Duodenal mucosa (tissue), 2 donors: ENCODE measurements at regions not wholly inside any gene's neighbourhood (a gene's known extent, or its start where the extent isn't known, plus 50 kb on each side); places are given as distances from the start of the nearest gene placed in this dataset.
"Not testable (repeated sequence)": the region's sequence is repeated elsewhere in the genome, so short reads cannot be mapped to it uniquely, and the experiment has no call there.

Source experiments
- H3K27ac ChIP-seq: one replicate; pipeline ENCODE4 v1.7.0; 2013; ENCODE audit warnings: low read depth, low read length
- H3K27me3 ChIP-seq, 2 donors: one replicate each; pipeline ENCODE4 v1.7.0; 2013; ENCODE audit warnings: low read length in 2 of 2, control low read depth in 1 of 2; ENCODE audit not compliant: insufficient read depth in 2 of 2, control insufficient read depth in 1 of 2
- H3K36me3 ChIP-seq, 2 donors: one replicate each; pipeline ENCODE4 v1.7.0; 2013; ENCODE audit warnings: low read length in 2 of 2, control low read depth in 1 of 2; ENCODE audit not compliant: insufficient read depth in 2 of 2, control insufficient read depth in 1 of 2
- H3K4me1 ChIP-seq, 2 donors: one replicate each; pipeline ENCODE4 v1.7.0; 2013; ENCODE audit warnings: low read length in 2 of 2, control low read depth in 1 of 2; ENCODE audit not compliant: insufficient read depth in 2 of 2, control insufficient read depth in 1 of 2
- H3K4me3 ChIP-seq, 2 donors: one replicate each; pipeline ENCODE4 v1.7.0; 2013; ENCODE audit warnings: low read length in 2 of 2, low read depth in 1 of 2
- H3K9ac ChIP-seq, 2 donors: one replicate each; pipeline ENCODE4 v1.7.0; 2013; ENCODE audit warnings: low read length in 2 of 2, low read depth in 1 of 2
- H3K9me3 ChIP-seq, 2 donors: one replicate each; pipeline ENCODE4 v1.7.0; 2013; ENCODE audit warnings: low read length in 2 of 2, control low read depth in 1 of 2; ENCODE audit not compliant: control insufficient read depth in 1 of 2

DNA sequence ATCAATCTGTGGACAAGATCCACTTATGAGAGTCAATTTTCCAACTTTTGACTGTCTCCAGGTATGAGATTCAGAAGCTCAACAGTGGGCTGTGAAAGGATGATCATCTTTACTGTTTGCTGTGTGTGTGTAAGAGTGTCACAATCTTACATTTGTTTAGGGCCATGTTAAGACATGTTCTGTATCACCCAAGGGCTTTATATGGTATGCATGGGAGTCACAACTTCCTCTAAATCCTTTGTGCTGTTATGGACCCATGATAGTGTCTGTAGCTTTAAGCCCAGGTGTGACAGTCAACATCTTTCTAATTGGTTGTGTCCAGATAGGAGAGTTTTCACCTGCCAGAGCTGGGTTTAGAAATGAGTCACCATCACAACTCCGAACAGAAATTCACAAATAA, 70.2 kb downstream of the ZNF726 start:
- not testable (repeated sequence) for H3K4me1 ChIP-seq, H3K36me3 ChIP-seq, H3K4me3 ChIP-seq, H3K9ac ChIP-seq, H3K27me3 ChIP-seq, H3K27ac ChIP-seq
- H3K9me3 ChIP-seq: peaks cover 8 to 12% of the 10 kb centered on the region in 2 donors

DNA sequence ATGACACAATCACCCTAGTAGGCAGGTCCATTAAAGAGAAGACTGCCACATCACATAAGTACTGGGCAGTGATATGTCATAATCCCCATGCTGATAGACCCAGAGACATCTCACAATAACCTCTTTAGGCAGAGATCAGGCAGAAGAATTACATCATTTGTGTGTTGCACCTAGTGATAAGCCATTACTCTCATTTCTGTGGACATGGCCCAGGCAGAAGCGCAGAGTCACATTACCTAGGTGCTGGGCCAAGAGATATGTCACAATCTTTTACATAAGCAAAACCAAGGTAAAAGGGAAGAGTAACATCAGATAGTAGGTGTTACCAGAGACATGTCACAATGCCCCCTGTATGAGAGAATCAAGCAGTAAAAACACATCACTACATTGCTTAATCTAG, 71.9 kb downstream of the ZNF726 start:
- Histone ChIP-seq H3K9me3 (peaks cover 7 to 13% of the 10 kb centered on the region in 2 donors), H3K4me1 (no peaks in the 10 kb centered on the region), H3K4me3 (no peak overlapping the region), H3K27ac (no peak overlapping the region), H3K27me3 (no peaks in the 10 kb centered on the region), H3K9ac (no peak overlapping the region), H3K36me3 (no peaks in the 10 kb centered on the region)

DNA sequence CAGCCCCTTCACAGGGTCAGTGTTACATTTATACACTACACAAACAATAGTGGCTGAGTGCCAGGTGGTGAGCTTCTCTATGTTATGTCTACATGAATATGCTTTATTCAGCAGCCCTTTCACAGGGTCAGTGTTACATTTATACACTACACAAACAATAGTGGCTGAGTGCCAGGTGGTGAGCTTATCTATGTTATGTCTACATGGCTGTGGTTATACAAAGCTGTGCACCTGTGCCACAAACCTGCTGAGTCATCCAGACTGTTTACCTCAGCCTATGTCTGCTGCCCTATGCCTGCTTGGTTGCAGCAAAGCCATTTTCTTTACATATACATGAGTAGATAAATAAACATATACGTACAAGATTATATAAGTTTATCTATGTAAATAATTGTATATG, 76.5 kb downstream of the ZNF726 start:
- H3K4me3 ChIP-seq: no peak overlapping the region
- no peaks in the 10 kb centered on the region for H3K4me1 ChIP-seq
- H3K27ac ChIP-seq: no peak overlapping the region
- H3K9ac ChIP-seq: no peak overlapping the region
- peaks cover 14 to 16% of the 10 kb centered on the region in 2 donors for H3K9me3 ChIP-seq
- no peaks in the 10 kb centered on the region for H3K36me3 ChIP-seq
- no peaks in the 10 kb centered on the region for H3K27me3 ChIP-seq

DNA sequence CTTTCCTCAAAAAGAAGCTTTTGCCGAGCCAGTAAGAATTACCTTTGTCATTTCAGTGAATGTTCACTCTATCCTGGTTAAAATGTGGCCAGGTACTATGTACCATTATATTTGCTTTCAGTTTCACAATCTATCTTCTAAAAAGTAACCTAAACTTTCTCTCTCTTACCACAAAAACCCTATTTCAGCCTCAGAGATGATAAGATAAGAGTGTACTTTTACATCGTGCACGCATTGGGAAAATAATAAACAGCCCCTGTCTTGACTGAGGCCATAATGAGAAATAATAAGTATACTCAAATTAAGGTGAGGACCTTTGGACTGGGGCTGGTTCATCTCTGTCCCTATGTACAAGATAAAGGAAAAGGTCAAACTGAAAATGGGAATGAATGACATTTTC, 77.7 kb downstream of the ZNF726 start:
- Histone ChIP-seq H3K36me3 (no peaks in the 10 kb centered on the region), H3K9me3 (peaks cover 18 to 20% of the 10 kb centered on the region in 2 donors), H3K4me3 (no peak overlapping the region), H3K4me1 (no peaks in the 10 kb centered on the region), H3K27me3 (no peaks in the 10 kb centered on the region), H3K27ac (no peak overlapping the region), H3K9ac (no peak overlapping the region)

DNA sequence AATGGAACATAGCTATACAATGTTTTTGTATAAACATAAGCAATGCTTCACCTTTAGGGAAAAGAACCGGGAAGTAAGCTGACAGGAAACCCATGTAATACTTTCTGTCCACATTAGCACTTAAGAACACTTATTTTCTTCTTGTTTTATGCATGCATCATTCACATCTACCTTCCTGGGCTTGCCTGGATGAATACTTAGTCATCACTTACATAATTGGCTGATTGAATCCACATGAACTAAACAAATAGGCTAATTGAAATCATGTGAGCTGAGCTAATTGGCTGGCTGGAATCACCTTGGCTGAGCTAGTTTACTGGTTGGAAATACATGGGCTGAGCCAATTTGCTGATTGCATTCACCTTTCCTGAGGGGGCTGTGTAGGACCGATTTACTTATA, 78.8 kb downstream of the ZNF726 start:
- H3K36me3 ChIP-seq: no peaks in the 10 kb centered on the region
- H3K27me3 ChIP-seq: no peaks in the 10 kb centered on the region
- H3K4me1 ChIP-seq: no peaks in the 10 kb centered on the region
- no peak overlapping the region for H3K9ac ChIP-seq
- H3K9me3 ChIP-seq: peaks cover 29 to 30% of the 10 kb centered on the region in 2 donors
- H3K4me3 ChIP-seq: no peak overlapping the region
- H3K27ac ChIP-seq: no peak overlapping the region

DNA sequence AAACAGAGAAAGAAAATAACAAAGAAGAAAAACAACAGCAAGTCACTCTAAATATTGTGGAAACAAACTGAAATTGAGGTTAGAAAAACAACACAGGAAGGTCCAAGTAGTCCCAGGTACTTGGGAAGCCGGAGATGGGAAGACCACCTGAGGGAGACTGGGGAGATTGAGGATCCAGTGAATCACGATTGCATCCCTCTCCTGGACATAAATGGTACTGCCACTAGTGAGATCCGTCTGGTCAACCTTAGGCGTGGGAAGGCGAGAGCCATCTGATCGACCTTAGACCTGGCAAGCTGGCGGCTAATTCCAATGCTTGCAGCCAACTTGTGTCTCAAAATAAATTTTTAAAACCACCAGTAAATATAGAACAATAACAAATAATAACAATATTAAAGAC, 81.9 kb downstream of the ZNF726 start:
- Histone ChIP-seq H3K9ac (no peak overlapping the region), H3K4me1 (no peaks in the 10 kb centered on the region), H3K27me3 (no peaks in the 10 kb centered on the region), H3K36me3 (no peaks in the 10 kb centered on the region), H3K9me3 (peaks cover 35 to 49% of the 10 kb centered on the region in 2 donors), H3K27ac (no peak overlapping the region), H3K4me3 (no peak overlapping the region)

DNA sequence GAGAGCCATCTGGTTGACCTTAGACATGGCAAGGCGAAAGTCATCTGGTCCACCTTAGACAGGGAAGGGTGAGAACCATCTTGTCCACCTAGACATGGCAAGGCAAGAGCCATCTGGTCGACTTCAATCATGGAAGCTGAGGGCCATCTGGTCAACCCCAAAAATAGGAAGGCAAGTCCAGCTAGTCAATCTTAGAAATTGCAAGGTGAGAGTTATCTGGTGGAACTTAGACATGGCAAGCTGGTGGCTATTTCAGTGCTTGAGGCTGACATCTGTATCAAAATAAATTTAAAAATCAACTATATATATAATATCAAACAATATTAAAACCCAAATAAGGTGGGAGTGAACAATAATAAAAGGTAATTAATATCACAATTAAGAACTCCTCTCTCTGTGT, 83.9 kb downstream of the ZNF726 start:
- H3K4me3 ChIP-seq: no peak overlapping the region
- no peaks in the 10 kb centered on the region for H3K27me3 ChIP-seq
- H3K36me3 ChIP-seq: no peaks in the 10 kb centered on the region
- H3K9ac ChIP-seq: no peak overlapping the region
- H3K27ac ChIP-seq: no peak overlapping the region
- H3K4me1 ChIP-seq: no peaks in the 10 kb centered on the region
- peaks cover 34 to 52% of the 10 kb centered on the region in 2 donors for H3K9me3 ChIP-seq

DNA sequence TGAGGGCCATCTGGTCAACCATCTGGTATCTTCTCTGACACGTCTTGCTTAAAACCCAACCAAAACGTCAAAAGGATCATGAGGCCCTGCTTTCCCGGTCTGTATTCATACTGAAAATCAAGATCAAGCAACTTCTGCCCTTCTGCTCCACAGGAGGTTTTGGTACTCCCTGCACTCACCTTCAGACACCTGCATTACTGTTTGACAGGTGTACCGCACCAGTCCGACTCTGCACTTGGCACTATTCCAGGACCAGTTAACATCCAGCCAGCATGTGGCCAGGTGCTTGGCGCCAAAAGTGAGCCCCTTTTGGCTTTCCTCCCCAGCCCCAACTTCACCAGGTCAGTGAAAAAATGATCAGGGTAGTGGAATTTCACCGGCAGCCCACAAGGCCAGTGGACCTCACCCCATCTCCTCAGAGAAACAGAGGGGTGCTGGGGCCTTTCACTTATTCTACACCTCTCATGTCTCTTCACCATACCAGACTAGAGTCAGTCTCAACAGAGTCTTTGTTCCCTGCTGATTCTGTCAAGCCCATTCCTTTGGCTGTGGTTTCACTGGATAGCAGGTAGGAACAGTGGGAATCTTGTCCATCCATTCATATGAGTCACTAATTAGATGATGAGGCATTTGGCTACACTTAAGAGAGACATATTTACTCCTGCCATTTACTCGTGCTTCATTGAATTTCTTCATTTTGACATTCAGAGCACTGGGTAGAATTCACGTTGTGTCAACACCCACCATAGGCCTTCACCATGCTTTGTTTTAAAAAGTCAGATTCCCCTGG, 85.3 kb downstream of the ZNF726 start:
- no peak overlapping the region for H3K9ac ChIP-seq
- H3K9me3 ChIP-seq: peaks cover 33 to 45% of the 10 kb centered on the region in 2 donors
- H3K4me3 ChIP-seq: no peak overlapping the region
- no peaks in the 10 kb centered on the region for H3K36me3 ChIP-seq
- H3K27me3 ChIP-seq: no peaks in the 10 kb centered on the region
- H3K4me1 ChIP-seq: no peaks in the 10 kb centered on the region
- no peak overlapping the region for H3K27ac ChIP-seq

DNA sequence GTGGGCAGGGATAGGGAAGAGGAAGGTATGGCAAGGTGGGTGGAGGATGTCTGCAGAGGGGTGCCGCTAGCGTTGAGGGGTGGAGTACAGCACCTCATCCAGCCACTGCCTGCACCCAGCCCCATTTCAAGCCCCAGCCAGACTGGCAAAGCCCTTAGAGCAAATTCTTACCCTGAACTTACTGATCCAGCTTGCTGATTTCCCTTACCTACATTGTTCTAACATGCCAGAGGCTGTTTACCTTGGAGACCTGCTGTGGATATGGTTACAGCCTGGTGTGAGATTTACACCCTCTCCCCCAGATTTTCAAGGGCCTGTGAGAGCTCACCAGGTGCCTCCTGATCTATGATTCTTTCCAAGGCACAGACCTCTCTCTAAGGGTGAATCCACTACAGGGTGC, 86.0 kb downstream of the ZNF726 start:
- Histone ChIP-seq H3K9me3 (peaks cover 30 to 42% of the 10 kb centered on the region in 2 donors), H3K27ac (no peak overlapping the region), H3K36me3 (no peaks in the 10 kb centered on the region), H3K9ac (no peak overlapping the region), H3K4me3 (no peak overlapping the region), H3K27me3 (no peaks in the 10 kb centered on the region), H3K4me1 (no peaks in the 10 kb centered on the region)

DNA sequence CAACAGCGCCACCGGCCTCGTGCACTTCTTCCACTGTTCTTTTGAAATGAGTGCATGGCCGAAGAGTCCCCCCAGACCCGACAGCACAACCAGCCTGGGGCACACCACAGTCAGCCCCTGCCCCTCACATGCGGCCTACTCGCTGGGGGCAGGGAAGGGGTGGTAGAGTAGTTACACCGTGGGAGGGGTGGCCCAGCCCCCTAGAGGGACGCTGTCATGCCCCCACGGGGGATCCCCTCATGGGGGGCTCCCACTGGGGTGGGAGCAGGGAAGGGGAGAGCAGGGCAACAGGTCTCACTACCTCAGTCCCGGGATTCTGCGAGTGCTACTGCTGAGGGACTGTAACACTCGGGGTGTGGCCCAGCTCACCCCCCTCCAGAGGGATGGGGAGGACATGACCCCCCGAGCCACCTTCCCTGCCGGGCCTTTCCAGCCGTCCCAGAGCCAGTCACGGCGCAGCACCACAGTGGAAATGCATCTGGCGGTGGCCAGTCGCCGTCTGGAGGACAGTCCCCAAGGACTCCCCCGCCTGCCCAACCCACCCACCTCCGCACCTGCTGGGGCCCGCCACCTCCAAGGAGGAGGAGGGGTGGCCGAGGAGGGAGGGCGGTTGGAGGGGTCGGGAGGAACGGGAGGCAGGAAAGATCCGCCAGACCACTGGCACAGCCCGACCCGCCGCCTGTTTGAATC, 84.6 kb upstream of the ZNF254 start:
- H3K36me3 ChIP-seq: no peaks in the 10 kb centered on the region
- peaks cover 27 to 33% of the 10 kb centered on the region in 2 donors for H3K9me3 ChIP-seq
- no peak overlapping the region for H3K9ac ChIP-seq
- H3K4me3 ChIP-seq: no peak overlapping the region
- no peaks in the 10 kb centered on the region for H3K27me3 ChIP-seq
- H3K27ac ChIP-seq: no peak overlapping the region
- no peaks in the 10 kb centered on the region for H3K4me1 ChIP-seq
